Calu3 (cell line): ENCODE measurements at regions not wholly inside any gene's neighbourhood (a gene's known extent, or its start where the extent isn't known, plus 50 kb on each side); places are given as distances from the start of the nearest gene placed in this dataset.

Experiments
- BruUV-seq: library from RNA; stranded (reverse); fragments of 400-500 nt; replicated peaks from 2 replicates; lab custom pipeline; 2021; lab: Mats Ljungman, UMichigan
- CTCF ChIA-PET: fragments of 300-600 bp; sonication (Branson Sonifier 250); formaldehyde crosslinking; loops from one replicate; lab custom pipeline; 2022; ENCODE audit warnings: antibody characterized with exemption; lab: Charles Lee
- DNase-seq: peaks from one replicate; pipeline ENCODE4 v3.0.0; 2022
- H3K27ac Mint-ChIP-seq: one replicate; pipeline ENCODE4 v1.8.0; 2022; ENCODE audit warnings: mixed read lengths; ENCODE audit not compliant: unreplicated experiment
- H3K27me3 Mint-ChIP-seq: one replicate; pipeline ENCODE4 v1.8.0; 2022; ENCODE audit warnings: mixed read lengths; ENCODE audit not compliant: unreplicated experiment
- H3K36me3 Mint-ChIP-seq: one replicate; pipeline ENCODE4 v1.8.0; 2022; ENCODE audit warnings: mild to moderate bottlenecking, moderate library complexity, mixed read lengths; ENCODE audit not compliant: insufficient read depth, unreplicated experiment
- H3K4me1 Mint-ChIP-seq: one replicate; pipeline ENCODE4 v1.8.0; 2022; ENCODE audit warnings: mild to moderate bottlenecking, low read depth, mixed read lengths; ENCODE audit not compliant: unreplicated experiment
- H3K4me3 Mint-ChIP-seq: one replicate; pipeline ENCODE4 v1.8.0; 2022; ENCODE audit warnings: mild to moderate bottlenecking, low read depth, moderate library complexity, mixed read lengths; ENCODE audit not compliant: unreplicated experiment
- H3K9me3 Mint-ChIP-seq: one replicate; pipeline ENCODE4 v1.8.0; 2022; ENCODE audit warnings: low read depth, mixed read lengths; ENCODE audit not compliant: unreplicated experiment
- CTCF ChIP-seq: fragments of 200-600 bp; IDR thresholded peaks from one replicate; pipeline ENCODE4 v1.8.0; 2022; ENCODE audit warnings: antibody characterized with exemption; ENCODE audit not compliant: unreplicated experiment
- intact Hi-C: fragments of 100-400 bp; cut with micrococcal nuclease; formaldehyde crosslinking; loops from one replicate; pipeline ENCODE4 v1.10.0; 2022; ENCODE audit not compliant: unreplicated experiment

GRCh38 chr3:77943598-77943997 is 903.7 kb downstream of the ROBO2 start:
- Mint-ChIP-seq H3K36me3 (no peaks in the 10 kb centered on the region), H3K27me3 (no peaks in the 10 kb centered on the region), H3K4me1 (no peaks in the 10 kb centered on the region), H3K9me3 (peaks cover 5% of the 10 kb centered on the region), H3K4me3 (no peak overlapping the region), H3K27ac (no peak overlapping the region)
- intact Hi-C loops, result no loop called here
- BruUV-seq, result no TSS peak
- no peak for TF ChIP-seq CTCF
- no peak for DNase-seq
- CTCF ChIA-PET, result no interaction called here

GRCh38 chr3:77945320-77945719 is 905.4 kb downstream of the ROBO2 start:
- H3K9me3 Mint-ChIP-seq, result peaks cover 2% of the 10 kb centered on the region
- CTCF ChIA-PET, result no interaction called here
- BruUV-seq, result no TSS peak
- H3K4me1 Mint-ChIP-seq, result no peaks in the 10 kb centered on the region
- TF ChIP-seq CTCF, result no peak
- intact Hi-C loops, result no loop called here
- no peak overlapping the region for H3K27ac Mint-ChIP-seq
- H3K36me3 Mint-ChIP-seq, result no peaks in the 10 kb centered on the region
- no peak for DNase-seq
- no peaks in the 10 kb centered on the region for H3K27me3 Mint-ChIP-seq
- no peak overlapping the region for H3K4me3 Mint-ChIP-seq

- Mint-ChIP-seq H3K27me3 (no peaks in the 10 kb centered on the region), H3K4me1 (no peaks in the 10 kb centered on the region), H3K27ac (no peak overlapping the region), H3K4me3 (no peak overlapping the region), H3K36me3 (no peaks in the 10 kb centered on the region), H3K9me3 (no peaks in the 10 kb centered on the region)
- CTCF ChIA-PET, result no interaction called here
- BruUV-seq, result no TSS peak
- no peak for DNase-seq
- intact Hi-C loops, result no loop called here
- no peak for TF ChIP-seq CTCF
Observed at GRCh38 chr3:77947671-77948070, 907.8 kb downstream of the ROBO2 start.

GRCh38 chr3:77967621-77968020 is 927.7 kb downstream of the ROBO2 start:
- Mint-ChIP-seq H3K4me1 (peaks cover 11% of the 10 kb centered on the region), H3K36me3 (peaks cover 3% of the 10 kb centered on the region), H3K27ac (no peak overlapping the region), H3K27me3 (no peaks in the 10 kb centered on the region), H3K4me3 (no peak overlapping the region), H3K9me3 (peaks cover 3% of the 10 kb centered on the region)
- TF ChIP-seq CTCF, result no peak
- no peak for DNase-seq
- intact Hi-C loops, result no loop called here
- BruUV-seq, result no TSS peak
- CTCF ChIA-PET, result no interaction called here
